OCI-LY1 (cell line): ENCODE measurements at regions not wholly inside any gene's neighbourhood (a gene's known extent, or its start where the extent isn't known, plus 50 kb on each side); places are given as distances from the start of the nearest gene placed in this dataset.

Experiments
- CTCF ChIP-seq: fragments of 200-600 bp; sonication (generic), shearing (Covaris generic); IDR thresholded peaks from 2 replicates; pipeline ENCODE4 v1.5.1; 2017; ENCODE audit warnings: mild to moderate bottlenecking, antibody characterized with exemption, low read length, moderate library complexity, mixed read lengths
- EZH2 ChIP-seq: fragments of 200-600 bp; sonication (generic), shearing (Covaris generic); IDR thresholded peaks from 2 replicates; pipeline ENCODE4 v1.8.0; 2017; ENCODE audit warnings: borderline replicate concordance, mixed run types, mild to moderate bottlenecking, antibody characterized with exemption, low read length, moderate library complexity, mixed read lengths

- TF ChIP-seq CTCF (no peak), EZH2 (no peak)
Measured at GRCh38 chr3:3984053-3984452, 184.8 kb downstream of the LRRN1 start.
